ENCODE measurements at regions not wholly inside any gene's neighbourhood (a gene's known extent, or its start where the extent isn't known, plus 50 kb on each side); places are given as distances from the start of the nearest gene placed in this dataset.

DNA sequence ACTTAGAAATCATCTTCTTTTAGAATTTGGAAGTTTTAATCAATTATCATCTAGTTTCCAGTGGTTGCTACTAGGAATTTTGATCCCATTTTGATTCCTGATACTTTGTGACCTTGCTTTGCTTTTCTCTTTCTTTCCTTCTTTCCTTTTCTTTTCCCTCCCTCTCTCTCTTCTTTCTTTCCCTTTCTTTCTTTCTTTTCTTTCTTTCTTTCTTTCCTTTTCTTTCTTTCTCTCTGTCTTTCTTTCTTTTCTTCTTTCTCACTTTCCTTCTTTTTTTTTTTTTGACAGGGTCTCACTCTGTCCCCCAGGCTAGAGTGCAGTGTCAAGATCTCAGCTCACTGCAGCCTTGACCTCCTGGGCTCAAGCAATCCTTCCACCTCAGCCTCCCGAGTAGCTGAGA lies 81.5 kb upstream of the OSBPL8 start:
- no peak overlapping the region for H3K4me3 ChIP-seq (ENCODE audit: insufficient read depth, low read length)
- H3K4me2 ChIP-seq (ENCODE audit: insufficient read depth, low read length): no peak overlapping the region
- H2AFZ ChIP-seq (ENCODE audit: low read length): no peak overlapping the region
- no peaks in the 10 kb centered on the region for H3K27me3 ChIP-seq (ENCODE audit: insufficient read depth, low read length)
- H3K27ac ChIP-seq (ENCODE audit: low read depth, low read length): no peak overlapping the region
- no peak for DNase-seq (ENCODE audit: insufficient read length, low spot score, missing footprints)
- H3K79me2 ChIP-seq (ENCODE audit: insufficient read depth, low read length): no peaks in the 10 kb centered on the region
- H3K4me1 ChIP-seq (ENCODE audit: insufficient read depth, low read length): peaks cover 6% of the 10 kb centered on the region
- TF ChIP-seq, protein P1, sequence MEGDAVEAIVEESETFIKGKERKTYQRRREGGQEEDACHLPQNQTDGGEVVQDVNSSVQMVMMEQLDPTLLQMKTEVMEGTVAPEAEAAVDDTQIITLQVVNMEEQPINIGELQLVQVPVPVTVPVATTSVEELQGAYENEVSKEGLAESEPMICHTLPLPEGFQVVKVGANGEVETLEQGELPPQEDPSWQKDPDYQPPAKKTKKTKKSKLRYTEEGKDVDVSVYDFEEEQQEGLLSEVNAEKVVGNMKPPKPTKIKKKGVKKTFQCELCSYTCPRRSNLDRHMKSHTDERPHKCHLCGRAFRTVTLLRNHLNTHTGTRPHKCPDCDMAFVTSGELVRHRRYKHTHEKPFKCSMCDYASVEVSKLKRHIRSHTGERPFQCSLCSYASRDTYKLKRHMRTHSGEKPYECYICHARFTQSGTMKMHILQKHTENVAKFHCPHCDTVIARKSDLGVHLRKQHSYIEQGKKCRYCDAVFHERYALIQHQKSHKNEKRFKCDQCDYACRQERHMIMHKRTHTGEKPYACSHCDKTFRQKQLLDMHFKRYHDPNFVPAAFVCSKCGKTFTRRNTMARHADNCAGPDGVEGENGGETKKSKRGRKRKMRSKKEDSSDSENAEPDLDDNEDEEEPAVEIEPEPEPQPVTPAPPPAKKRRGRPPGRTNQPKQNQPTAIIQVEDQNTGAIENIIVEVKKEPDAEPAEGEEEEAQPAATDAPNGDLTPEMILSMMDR (IDR thresholded peaks at IDR 0.05; ENCODE audit: extremely low read depth, low read depth, low read length): no peak
- H3K9me3 ChIP-seq (ENCODE audit: low read depth, low read length): no peaks in the 10 kb centered on the region
- no peaks in the 10 kb centered on the region for H3K36me3 ChIP-seq (ENCODE audit: insufficient read depth, low read length)
- H4K20me1 ChIP-seq (ENCODE audit: insufficient read depth, low read length): no peaks in the 10 kb centered on the region

DNA sequence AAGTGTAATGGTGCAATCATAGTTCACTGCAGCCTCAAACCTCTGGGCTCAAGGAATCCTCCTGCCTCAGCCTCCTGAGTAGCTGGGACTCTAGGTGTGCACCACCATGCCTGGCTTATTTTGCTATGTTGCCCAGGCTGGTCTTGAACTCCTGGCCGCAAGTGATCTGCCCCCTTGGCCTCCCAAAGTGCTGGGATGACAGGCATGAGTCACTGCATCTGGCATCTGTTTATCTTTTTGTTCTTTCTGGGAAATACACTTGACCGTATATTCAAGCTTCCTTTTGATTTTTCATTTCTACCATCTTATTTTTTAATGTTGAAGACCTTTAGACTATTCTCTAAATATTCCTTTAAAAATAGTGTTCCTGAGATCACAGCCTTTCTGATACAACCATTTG lies 82.4 kb upstream of the OSBPL8 start:
- Histone ChIP-seq H3K27ac (ENCODE audit: low read depth, low read length) (no peak overlapping the region), H3K79me2 (ENCODE audit: insufficient read depth, low read length) (no peaks in the 10 kb centered on the region), H3K36me3 (ENCODE audit: insufficient read depth, low read length) (no peaks in the 10 kb centered on the region), H3K4me1 (ENCODE audit: insufficient read depth, low read length) (peaks cover 6% of the 10 kb centered on the region), H3K27me3 (ENCODE audit: insufficient read depth, low read length) (no peaks in the 10 kb centered on the region), H4K20me1 (ENCODE audit: insufficient read depth, low read length) (no peaks in the 10 kb centered on the region), H2AFZ (ENCODE audit: low read length) (no peak overlapping the region), H3K4me3 (ENCODE audit: insufficient read depth, low read length) (no peak overlapping the region), H3K4me2 (ENCODE audit: insufficient read depth, low read length) (no peak overlapping the region), H3K9me3 (ENCODE audit: low read depth, low read length) (no peaks in the 10 kb centered on the region)
- no peak for DNase-seq (ENCODE audit: insufficient read length, low spot score, missing footprints)
- TF ChIP-seq, protein P1 (IDR thresholded peaks at IDR 0.05; ENCODE audit: extremely low read depth, low read depth, low read length): no peak

DNA sequence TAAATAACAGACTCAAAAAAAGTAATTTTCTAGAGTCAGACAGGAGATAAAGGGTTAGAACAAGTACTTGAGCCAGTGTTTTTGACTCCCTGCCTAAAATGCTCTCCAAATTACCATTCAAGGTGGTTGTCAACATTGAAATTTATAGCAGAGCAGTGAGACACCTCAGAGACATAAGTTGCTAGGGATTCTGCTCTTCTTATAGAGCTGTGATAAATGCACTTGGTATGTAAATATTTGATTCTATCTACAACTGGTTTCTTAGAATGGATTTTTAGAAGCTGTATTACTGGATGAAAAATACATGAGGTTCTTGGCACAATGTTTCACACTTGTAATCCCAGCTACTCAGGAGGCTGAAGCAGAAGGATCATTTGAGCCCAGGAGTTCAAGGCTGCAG lies 83.9 kb upstream of the OSBPL8 start:
- DNase-seq (ENCODE audit: insufficient read length, low spot score, missing footprints): peak; percentile 50
- Histone ChIP-seq H3K27ac (ENCODE audit: low read depth, low read length) (no peak overlapping the region), H3K4me2 (ENCODE audit: insufficient read depth, low read length) (no peak overlapping the region), H3K79me2 (ENCODE audit: insufficient read depth, low read length) (no peaks in the 10 kb centered on the region), H3K4me3 (ENCODE audit: insufficient read depth, low read length) (no peak overlapping the region), H4K20me1 (ENCODE audit: insufficient read depth, low read length) (no peaks in the 10 kb centered on the region), H3K27me3 (ENCODE audit: insufficient read depth, low read length) (no peaks in the 10 kb centered on the region), H3K9me3 (ENCODE audit: low read depth, low read length) (no peaks in the 10 kb centered on the region), H2AFZ (ENCODE audit: low read length) (no peak overlapping the region), H3K4me1 (ENCODE audit: insufficient read depth, low read length) (no peaks in the 10 kb centered on the region), H3K36me3 (ENCODE audit: insufficient read depth, low read length) (no peaks in the 10 kb centered on the region)
- TF ChIP-seq, protein P1 (IDR thresholded peaks at IDR 0.05; ENCODE audit: extremely low read depth, low read depth, low read length): no peak

DNA sequence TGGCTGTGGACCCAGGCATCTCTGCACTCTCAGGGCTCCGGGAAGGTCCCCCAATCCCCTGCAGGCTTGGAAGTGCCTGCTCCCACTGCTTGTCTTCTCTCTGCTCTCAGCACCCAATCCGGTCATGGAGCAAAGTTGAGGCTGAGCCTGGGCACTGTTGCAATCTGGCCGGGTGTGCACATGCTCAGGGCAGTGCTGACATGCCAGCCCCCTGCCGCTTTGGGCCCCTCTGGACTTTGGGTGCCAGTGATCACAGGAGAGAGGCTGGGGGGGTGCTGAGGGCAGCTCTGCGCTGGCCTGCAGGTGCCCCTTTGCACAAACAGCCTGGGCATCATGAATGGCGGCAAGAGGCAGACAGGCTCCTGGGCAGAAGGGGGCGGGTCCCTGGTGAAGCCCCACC lies 85.4 kb upstream of the OSBPL8 start:
- Histone ChIP-seq H3K4me1 (ENCODE audit: insufficient read depth, low read length) (no peaks in the 10 kb centered on the region), H3K36me3 (ENCODE audit: insufficient read depth, low read length) (no peaks in the 10 kb centered on the region), H3K79me2 (ENCODE audit: insufficient read depth, low read length) (no peaks in the 10 kb centered on the region), H2AFZ (ENCODE audit: low read length) (no peak overlapping the region), H3K4me2 (ENCODE audit: insufficient read depth, low read length) (no peak overlapping the region), H3K4me3 (ENCODE audit: insufficient read depth, low read length) (no peak overlapping the region), H3K27ac (ENCODE audit: low read depth, low read length) (no peak overlapping the region), H3K9me3 (ENCODE audit: low read depth, low read length) (no peaks in the 10 kb centered on the region), H3K27me3 (ENCODE audit: insufficient read depth, low read length) (no peaks in the 10 kb centered on the region), H4K20me1 (ENCODE audit: insufficient read depth, low read length) (no peaks in the 10 kb centered on the region)
- no peak for DNase-seq (ENCODE audit: insufficient read length, low spot score, missing footprints)
- TF ChIP-seq, protein P1 (IDR thresholded peaks at IDR 0.05; ENCODE audit: extremely low read depth, low read depth, low read length): no peak
